ENCODE measurements at regions not wholly inside any gene's neighbourhood (a gene's known extent, or its start where the extent isn't known, plus 50 kb on each side); places are given as distances from the start of the nearest gene placed in this dataset.

DNA sequence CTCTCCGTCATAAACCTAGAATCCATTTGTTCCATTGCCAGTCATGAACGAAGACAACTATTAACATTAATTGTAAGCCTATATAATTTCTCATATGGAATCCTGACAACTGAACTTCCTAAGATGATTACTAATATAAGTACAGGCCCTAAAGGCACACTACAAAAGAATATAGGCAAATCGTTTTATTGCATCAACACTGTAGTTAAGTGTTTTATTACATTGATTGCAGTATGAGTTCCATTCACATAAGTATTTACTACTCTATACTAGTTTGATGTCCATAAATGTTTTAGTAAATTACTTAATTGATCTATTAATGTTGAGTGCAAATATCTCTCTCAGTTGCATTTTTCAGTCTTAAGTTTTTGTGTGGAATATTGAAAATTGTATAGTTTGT lies 113.1 kb upstream of the SEMA3C start:
- POLR2A ChIA-PET (ENCODE audit: low non-redundant PET): no interaction called here
- TF ChIP-seq, protein P1, sequence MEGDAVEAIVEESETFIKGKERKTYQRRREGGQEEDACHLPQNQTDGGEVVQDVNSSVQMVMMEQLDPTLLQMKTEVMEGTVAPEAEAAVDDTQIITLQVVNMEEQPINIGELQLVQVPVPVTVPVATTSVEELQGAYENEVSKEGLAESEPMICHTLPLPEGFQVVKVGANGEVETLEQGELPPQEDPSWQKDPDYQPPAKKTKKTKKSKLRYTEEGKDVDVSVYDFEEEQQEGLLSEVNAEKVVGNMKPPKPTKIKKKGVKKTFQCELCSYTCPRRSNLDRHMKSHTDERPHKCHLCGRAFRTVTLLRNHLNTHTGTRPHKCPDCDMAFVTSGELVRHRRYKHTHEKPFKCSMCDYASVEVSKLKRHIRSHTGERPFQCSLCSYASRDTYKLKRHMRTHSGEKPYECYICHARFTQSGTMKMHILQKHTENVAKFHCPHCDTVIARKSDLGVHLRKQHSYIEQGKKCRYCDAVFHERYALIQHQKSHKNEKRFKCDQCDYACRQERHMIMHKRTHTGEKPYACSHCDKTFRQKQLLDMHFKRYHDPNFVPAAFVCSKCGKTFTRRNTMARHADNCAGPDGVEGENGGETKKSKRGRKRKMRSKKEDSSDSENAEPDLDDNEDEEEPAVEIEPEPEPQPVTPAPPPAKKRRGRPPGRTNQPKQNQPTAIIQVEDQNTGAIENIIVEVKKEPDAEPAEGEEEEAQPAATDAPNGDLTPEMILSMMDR (conservative IDR thresholded peaks at IDR 0.05; ENCODE audit: low read depth): no peak

DNA sequence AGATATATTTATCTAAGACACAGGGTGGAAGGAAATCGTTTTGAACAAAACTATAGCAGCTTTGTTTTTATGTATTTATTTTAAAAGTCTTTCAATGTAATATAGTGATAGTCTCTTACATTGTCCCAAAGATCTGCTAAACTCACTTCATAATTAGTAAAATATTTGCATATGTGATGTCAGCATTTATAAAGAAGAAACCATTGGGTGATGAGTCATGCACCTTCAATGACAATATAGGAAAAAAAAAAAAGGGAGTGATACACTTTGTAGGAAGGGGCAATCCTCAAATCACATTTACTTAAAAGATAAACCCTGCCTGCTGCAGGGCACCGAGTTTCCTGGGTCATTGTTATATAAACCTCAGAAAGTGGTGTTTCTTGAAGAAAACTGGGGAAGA lies 112.4 kb upstream of the SEMA3C start:
- H3K27ac ChIP-seq: no peak overlapping the region
- TF ChIP-seq, protein P1 (conservative IDR thresholded peaks at IDR 0.05; ENCODE audit: low read depth): no peak
- POLR2A ChIA-PET (ENCODE audit: low non-redundant PET): no interaction called here
- CTCF ChIA-PET: no interaction called here
- no peak for DNase-seq (ENCODE audit: low spot score)

More for the DNA sequence above, 113.1 kb upstream of the SEMA3C start:
- no peak for DNase-seq (ENCODE audit: low spot score)
- H3K27ac ChIP-seq: no peak overlapping the region
- CTCF ChIA-PET: no interaction called here

DNA sequence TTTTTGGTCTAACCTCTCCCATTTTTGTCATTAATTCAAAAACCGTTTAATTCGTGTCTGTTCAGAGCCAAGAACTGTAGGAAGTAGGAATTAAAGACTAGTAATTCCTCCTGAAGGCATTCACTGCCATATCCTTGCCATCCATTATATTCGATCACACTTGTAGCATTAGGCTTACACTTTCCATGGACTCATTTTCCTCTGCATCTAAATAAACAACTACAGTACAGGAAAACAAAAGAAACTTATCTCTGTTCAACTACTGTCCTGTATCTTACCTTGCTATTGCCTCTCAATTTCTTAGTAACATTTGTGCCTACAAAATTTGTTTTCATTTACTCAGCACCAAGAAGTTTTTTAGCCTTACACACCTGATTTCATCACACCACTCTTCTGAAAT lies 111.6 kb upstream of the SEMA3C start:
- TF ChIP-seq, protein P1 (conservative IDR thresholded peaks at IDR 0.05; ENCODE audit: low read depth): no peak
- CTCF ChIA-PET: no interaction called here
- POLR2A ChIA-PET (ENCODE audit: low non-redundant PET): no interaction called here
- DNase-seq (ENCODE audit: low spot score): no peak
- H3K27ac ChIP-seq: no peak overlapping the region

DNA sequence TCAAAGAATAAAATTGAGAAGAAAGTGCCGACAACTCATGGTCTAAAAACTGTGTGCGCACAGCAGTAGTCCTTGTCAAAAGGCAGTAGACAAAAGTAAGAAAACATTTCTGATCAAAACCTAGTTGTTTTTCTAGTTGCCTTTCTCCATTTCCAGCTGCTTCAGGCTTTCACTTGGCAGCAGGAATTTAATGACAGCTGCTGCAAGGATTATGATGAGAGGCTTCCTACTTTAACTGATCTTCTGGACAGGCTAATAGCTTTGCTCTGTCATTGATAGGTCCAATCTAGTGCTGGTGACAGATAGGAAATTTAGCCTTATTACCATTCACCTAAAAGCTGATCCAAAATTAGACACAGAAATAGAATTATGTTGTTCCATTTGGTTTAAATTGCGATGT lies 110.7 kb upstream of the SEMA3C start:
- H3K27ac ChIP-seq: no peak overlapping the region
- CTCF ChIA-PET: no interaction called here
- no peak for DNase-seq (ENCODE audit: low spot score)
- POLR2A ChIA-PET (ENCODE audit: low non-redundant PET): interaction anchor here (0.6 kb wide), 1 partner anchor 98 kb away, joined by 3 read pairs; no protein-coding TSS in a partner anchor
- TF ChIP-seq, protein P1 (conservative IDR thresholded peaks at IDR 0.05; ENCODE audit: low read depth): no peak

DNA sequence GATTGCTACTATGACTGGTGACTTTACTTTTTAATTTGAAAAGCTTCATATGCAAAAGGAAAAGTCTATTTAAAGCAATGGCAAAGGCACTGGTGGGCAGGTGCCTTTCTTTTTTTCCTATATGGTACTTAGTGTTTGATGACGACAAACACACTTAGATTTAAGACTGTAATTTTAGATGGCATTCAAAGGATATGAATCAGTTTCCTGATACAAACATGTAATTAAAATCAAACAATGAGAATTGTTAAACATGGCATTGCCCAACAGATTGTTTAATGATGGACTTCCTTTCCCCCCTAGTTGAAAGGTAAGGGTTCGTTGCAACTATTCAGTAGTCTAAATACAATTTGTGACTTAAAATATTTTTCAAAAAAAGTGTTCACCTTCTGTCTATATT lies 106.5 kb upstream of the SEMA3C start:
- H3K27ac ChIP-seq: no peak overlapping the region
- ChIA-PET POLR2A (ENCODE audit: low non-redundant PET) (no interaction called here), CTCF (interaction anchor here (0.7 kb wide), 1 partner anchor 57 kb away, joined by 3 read pairs; no protein-coding TSS in a partner anchor)
- TF ChIP-seq, protein P1 (conservative IDR thresholded peaks at IDR 0.05; ENCODE audit: low read depth): no peak
- no peak for DNase-seq (ENCODE audit: low spot score)

DNA sequence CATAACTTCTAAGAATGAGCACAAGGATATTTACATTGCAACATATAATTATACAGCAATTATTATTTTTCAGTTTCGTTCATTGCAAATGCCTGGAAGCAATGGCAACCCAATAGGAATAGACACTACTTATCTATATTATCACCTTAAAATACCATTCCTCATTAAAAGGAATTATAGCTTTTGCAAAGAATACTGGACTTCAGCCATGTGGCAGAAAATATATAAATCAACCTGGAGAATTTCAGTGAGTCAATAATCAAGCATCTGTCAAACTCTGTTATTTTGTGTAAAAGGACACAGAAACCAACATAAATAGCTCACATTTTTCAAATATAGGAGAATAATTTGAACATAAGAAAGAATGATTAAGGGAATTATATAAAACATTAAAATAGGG lies 96.1 kb upstream of the SEMA3C start:
- ChIA-PET CTCF (no interaction called here), POLR2A (ENCODE audit: low non-redundant PET) (no interaction called here)
- H3K27ac ChIP-seq: no peak overlapping the region
- TF ChIP-seq, protein P1 (conservative IDR thresholded peaks at IDR 0.05; ENCODE audit: low read depth): no peak
- DNase-seq (ENCODE audit: low spot score): no peak

DNA sequence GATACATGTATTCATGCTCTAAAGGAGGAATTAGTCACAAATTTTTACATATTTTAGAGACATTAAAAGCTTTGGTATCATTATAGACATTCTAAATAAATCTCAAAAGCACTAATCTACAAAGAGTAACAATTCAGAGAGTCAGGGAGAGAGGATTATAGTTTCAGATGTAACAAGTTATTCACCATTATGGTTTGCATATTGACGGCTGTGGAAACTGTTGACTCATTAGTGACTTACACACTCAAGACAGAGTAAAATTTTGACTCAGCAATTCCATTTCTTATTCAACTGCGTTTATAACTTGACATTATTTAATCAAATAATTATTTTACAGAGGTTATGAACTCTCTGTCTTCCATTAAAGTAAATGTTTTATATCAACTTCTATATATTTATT lies 95.4 kb upstream of the SEMA3C start:
- CTCF ChIA-PET: interaction anchor here (0.6 kb wide), 1 partner anchor 109 kb away, joined by 3 read pairs; no protein-coding TSS in a partner anchor
- POLR2A ChIA-PET (ENCODE audit: low non-redundant PET): no interaction called here
- DNase-seq (ENCODE audit: low spot score): peak; percentile 46
- TF ChIP-seq, protein P1 (conservative IDR thresholded peaks at IDR 0.05; ENCODE audit: low read depth): no peak
- no peak overlapping the region for H3K27ac ChIP-seq
